HepG2 (cell line): ENCODE measurements at regions not wholly inside any gene's neighbourhood (a gene's known extent, or its start where the extent isn't known, plus 50 kb on each side); places are given as distances from the start of the nearest gene placed in this dataset.

Source experiments
- AGO1 ChIP-seq: fragments of 200-400 bp; formaldehyde crosslinking; IDR thresholded peaks from 2 replicates; pipeline ENCODE4 v1.6.1; 2017; ENCODE audit warnings: mild to moderate bottlenecking, low read depth, low read length, moderate library complexity; ENCODE audit not compliant: poor library complexity, severe bottlenecking
- CCDC6 ChIP-seq: sonication (generic); formaldehyde crosslinking; IDR thresholded peaks from 2 replicates; pipeline ENCODE4 v1.8.1; 2022; ENCODE audit warnings: mild to moderate bottlenecking, missing genetic modification reagents, moderate library complexity
- DMTF1 ChIP-seq: sonication (generic); formaldehyde crosslinking; IDR thresholded peaks from 2 replicates; pipeline ENCODE4 v1.4.0; 2020; ENCODE audit warnings: mild to moderate bottlenecking, missing genetic modification reagents
- NR2F6 ChIP-seq, 2 experiments: IDR thresholded peaks; 2 replicates each; pipeline ENCODE4 v1.6.1; 2016; ENCODE audit warnings: antibody characterized with exemption in 1 of 2, mild to moderate bottlenecking in 1 of 2
- ZBTB3 ChIP-seq: sonication (generic); formaldehyde crosslinking; IDR thresholded peaks from 2 replicates; pipeline ENCODE4 v1.4.0; 2020; ENCODE audit warnings: low read depth, mild to moderate bottlenecking, moderate library complexity, missing genetic modification reagents, borderline replicate concordance
- ZNF629 ChIP-seq: sonication (generic); formaldehyde crosslinking; conservative IDR thresholded peaks from 2 replicates; pipeline ENCODE4 v1.5.0; 2020; ENCODE audit warnings: missing genetic modification reagents
- ZNF740 ChIP-seq: sonication (generic); formaldehyde crosslinking; IDR thresholded peaks from 2 replicates; pipeline ENCODE4 v1.4.0; 2020; ENCODE audit warnings: missing genetic modification reagents
- ZSCAN29 ChIP-seq: sonication (generic); formaldehyde crosslinking; conservative IDR thresholded peaks from 2 replicates; pipeline ENCODE4 v1.4.0; 2020; ENCODE audit warnings: mild to moderate bottlenecking, missing genetic modification reagents
- ZUFSP ChIP-seq: sonication (generic); formaldehyde crosslinking; IDR thresholded peaks from 2 replicates; pipeline ENCODE4 v1.9.0; 2021; ENCODE audit warnings: missing genetic modification reagents, mild to moderate bottlenecking, borderline replicate concordance
- TF ChIP-seq, protein P1 (sequence below): sonication (generic); formaldehyde crosslinking; IDR thresholded peaks from 2 replicates; pipeline ENCODE4 v1.5.1; 2020; ENCODE audit warnings: mild to moderate bottlenecking, missing genetic modification reagents, borderline replicate concordance
- TF ChIP-seq, protein P2 (sequence below): sonication (generic); formaldehyde crosslinking; IDR thresholded peaks from 2 replicates; pipeline ENCODE4 v1.4.0; 2020; ENCODE audit warnings: missing genetic modification reagents, borderline replicate concordance

DNA sequence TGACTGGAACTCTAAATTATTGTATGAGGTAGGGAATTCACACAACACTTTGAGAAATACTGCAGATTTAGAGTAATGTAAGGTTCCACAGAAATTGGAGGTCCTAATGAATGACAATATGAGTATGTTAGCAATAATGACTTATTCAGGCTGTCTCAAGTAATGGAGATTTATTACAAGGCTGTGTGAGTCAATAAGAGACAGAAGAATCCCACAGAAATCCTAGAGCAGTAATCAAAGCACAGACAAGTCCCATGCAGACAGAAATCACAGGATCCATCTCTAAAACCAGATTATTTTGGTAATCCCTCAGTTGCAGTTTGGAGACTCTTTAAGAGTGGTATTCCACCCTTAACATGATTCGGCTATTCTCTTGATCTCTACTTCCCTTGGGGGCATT is 83.6 kb downstream of the FAM161A start (continued):
- TF ChIP-seq DMTF1 (no peak), ZSCAN29 (CRISPR knock-in tag) (no peak), ZUFSP (CRISPR knock-in tag) (no peak), ZNF629 (no peak), CCDC6 (CRISPR knock-in tag) (no peak), NR2F6 (IDR thresholded peaks at IDR 0.05) (no peak), NR2F6 (CRISPR knock-in tag; IDR thresholded peaks at IDR 0.05) (no peak), ZBTB3 (CRISPR knock-in tag) (no peak), ZNF740 (CRISPR knock-in tag) (no peak), AGO1 (no peak)
- TF ChIP-seq, protein P1, sequence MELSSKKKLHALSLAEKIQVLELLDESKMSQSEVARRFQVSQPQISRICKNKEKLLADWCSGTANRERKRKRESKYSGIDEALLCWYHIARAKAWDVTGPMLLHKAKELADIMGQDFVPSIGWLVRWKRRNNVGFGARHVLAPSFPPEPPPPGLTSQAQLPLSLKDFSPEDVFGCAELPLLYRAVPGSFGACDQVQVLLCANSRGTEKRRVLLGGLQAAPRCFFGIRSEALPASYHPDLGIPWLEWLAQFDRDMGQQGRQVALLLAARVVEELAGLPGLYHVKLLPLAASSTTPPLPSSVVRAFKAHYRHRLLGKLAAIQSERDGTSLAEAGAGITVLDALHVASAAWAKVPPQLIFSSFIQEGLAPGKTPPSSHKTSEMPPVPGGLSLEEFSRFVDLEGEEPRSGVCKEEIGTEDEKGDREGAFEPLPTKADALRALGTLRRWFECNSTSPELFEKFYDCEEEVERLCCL (CRISPR knock-in tag): no peak
- TF ChIP-seq, protein P2, sequence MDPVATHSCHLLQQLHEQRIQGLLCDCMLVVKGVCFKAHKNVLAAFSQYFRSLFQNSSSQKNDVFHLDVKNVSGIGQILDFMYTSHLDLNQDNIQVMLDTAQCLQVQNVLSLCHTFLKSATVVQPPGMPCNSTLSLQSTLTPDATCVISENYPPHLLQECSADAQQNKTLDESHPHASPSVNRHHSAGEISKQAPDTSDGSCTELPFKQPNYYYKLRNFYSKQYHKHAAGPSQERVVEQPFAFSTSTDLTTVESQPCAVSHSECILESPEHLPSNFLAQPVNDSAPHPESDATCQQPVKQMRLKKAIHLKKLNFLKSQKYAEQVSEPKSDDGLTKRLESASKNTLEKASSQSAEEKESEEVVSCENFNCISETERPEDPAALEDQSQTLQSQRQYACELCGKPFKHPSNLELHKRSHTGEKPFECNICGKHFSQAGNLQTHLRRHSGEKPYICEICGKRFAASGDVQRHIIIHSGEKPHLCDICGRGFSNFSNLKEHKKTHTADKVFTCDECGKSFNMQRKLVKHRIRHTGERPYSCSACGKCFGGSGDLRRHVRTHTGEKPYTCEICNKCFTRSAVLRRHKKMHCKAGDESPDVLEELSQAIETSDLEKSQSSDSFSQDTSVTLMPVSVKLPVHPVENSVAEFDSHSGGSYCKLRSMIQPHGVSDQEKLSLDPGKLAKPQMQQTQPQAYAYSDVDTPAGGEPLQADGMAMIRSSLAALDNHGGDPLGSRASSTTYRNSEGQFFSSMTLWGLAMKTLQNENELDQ: no peak
